Lung (tissue), 11 donors: ENCODE measurements at regions not wholly inside any gene's neighbourhood (a gene's known extent, or its start where the extent isn't known, plus 50 kb on each side); places are given as distances from the start of the nearest gene placed in this dataset.

Experiments
- ATAC-seq: fragments of 200-7000 bp; cut with Tn5 transposase; one replicate; pipeline ENCODE4 v1.9.1; 2020; ENCODE audit warnings: moderate number of reproducible peaks; ENCODE audit not compliant: insufficient read depth, low FRiP score
- DNase-seq, 3 donors: peaks; one replicate each; pipeline ENCODE4 v3.0.0-alpha.2; 2013 to 2017
- H3K27ac ChIP-seq, 2 donors: one replicate each; pipeline ENCODE4 v1.5.1; 2013; ENCODE audit warnings: mild to moderate bottlenecking in 2 of 2, moderate library complexity in 2 of 2, control low read depth in 1 of 2, inconsistent platforms in 1 of 2, low read depth in 1 of 2, low read length in 1 of 2
- H3K27me3 ChIP-seq, 3 donors: one replicate each; pipeline ENCODE4 v1.5.1; 2013; ENCODE audit warnings: low read length in 2 of 3; ENCODE audit not compliant: control insufficient read depth in 3 of 3, insufficient read depth in 3 of 3
- H3K36me3 ChIP-seq, 4 donors: one replicate each; pipeline ENCODE4 v1.5.1; 2013; ENCODE audit warnings: low read length in 4 of 4, mild to moderate bottlenecking in 1 of 4, moderate library complexity in 1 of 4; ENCODE audit not compliant: control insufficient read depth in 4 of 4, insufficient read depth in 4 of 4
- H3K4me1 ChIP-seq, 5 donors: one replicate each; pipeline ENCODE4 v1.5.1; 2013; ENCODE audit warnings: low read length in 5 of 5, mild to moderate bottlenecking in 2 of 5, moderate library complexity in 1 of 5; ENCODE audit not compliant: control insufficient read depth in 5 of 5, insufficient read depth in 5 of 5
- H3K4me3 ChIP-seq: one replicate; pipeline ENCODE4 v1.5.1; 2013; ENCODE audit warnings: mild to moderate bottlenecking, control low read depth, moderate library complexity
- H3K9ac ChIP-seq, 2 donors: one replicate each; pipeline ENCODE4 v1.5.1; 2013; ENCODE audit warnings: low read length in 2 of 2, control low read depth in 1 of 2; ENCODE audit not compliant: insufficient read depth in 1 of 2
- H3K9me3 ChIP-seq, 4 donors: one replicate each; pipeline ENCODE4 v1.5.1; 2013; ENCODE audit warnings: low read length in 3 of 4, mild to moderate bottlenecking in 1 of 4, moderate library complexity in 1 of 4; ENCODE audit not compliant: control insufficient read depth in 4 of 4, insufficient read depth in 3 of 4
- CTCF ChIP-seq: IDR thresholded peaks from 2 replicates; pipeline ENCODE4 v1.5.1; 2012; ENCODE audit warnings: mild to moderate bottlenecking; ENCODE audit errors: control extremely low read depth, extremely low read depth
- WGBS, 2 donors: extraction: QIAGEN DNeasy Blood & Tissue Kit; methylation state at CpG; one replicate each; pipeline ENCODE4 v1.1.7; 2013; 5-methylcytosine and 5-hydroxymethylcytosine counted together
- donor health status: control.
- donor health status: control.
- donor health status: Bipolar disorder and iron deficiency.
- donor health status: healthy.
- donor health status: DM: yes; HTN: yes; CAD: no.

GRCh38 chr6:82767037-82767436 is 298.6 kb downstream of the UBE3D start:
- Histone ChIP-seq H3K4me1 (no peaks in the 10 kb centered on the region), H3K9me3 (no peaks in the 10 kb centered on the region), H3K27me3 (no peaks in the 10 kb centered on the region), H3K9ac (no peak overlapping the region), H3K36me3 (no peaks in the 10 kb centered on the region), H3K4me3 (no peak overlapping the region), H3K27ac (no peak overlapping the region)
- DNase-seq = no peak
- ATAC-seq = no peak
- no peak for TF ChIP-seq CTCF
- WGBS, 2 donors = 78 to 84% methylated on average over 5 of the region's 5 CpGs

- no peaks in the 10 kb centered on the region for H3K9me3 ChIP-seq
- TF ChIP-seq CTCF = no peak
- no peak overlapping the region for H3K27ac ChIP-seq
- DNase-seq = no peak
- H3K27me3 ChIP-seq = no peaks in the 10 kb centered on the region
- ATAC-seq = no peak
- H3K4me3 ChIP-seq = no peak overlapping the region
- H3K4me1 ChIP-seq = no peaks in the 10 kb centered on the region
- 81 to 85% methylated on average over 4 of the region's 4 CpGs for WGBS, 2 donors
- no peak overlapping the region for H3K9ac ChIP-seq
- no peaks in the 10 kb centered on the region for H3K36me3 ChIP-seq
These were observed 298.2 kb downstream of the UBE3D start for GRCh38 chr6:82767447-82767846.

- Histone ChIP-seq H3K36me3 (no peaks in the 10 kb centered on the region), H3K4me3 (no peak overlapping the region), H3K9ac (no peak overlapping the region), H3K27me3 (no peaks in the 10 kb centered on the region), H3K4me1 (no peaks in the 10 kb centered on the region), H3K27ac (no peak overlapping the region), H3K9me3 (no peaks in the 10 kb centered on the region)
- no peak for ATAC-seq
- no peak for TF ChIP-seq CTCF
- WGBS, 2 donors = 68 to 69% methylated on average over 5 of the region's 5 CpGs
- no peak for DNase-seq
These were observed 292.6 kb downstream of the UBE3D start for GRCh38 chr6:82772851-82773717.
